Central memory CD8-positive, alpha-beta T cell (primary cell): ENCODE measurements at regions not wholly inside any gene's neighbourhood (a gene's known extent, or its start where the extent isn't known, plus 50 kb on each side); places are given as distances from the start of the nearest gene placed in this dataset.

Experiments
- ATAC-seq: fragments of 150-1000 bp; cut with Tn5 transposase; replicated peaks from 2 replicates; pipeline ENCODE4 v1.10.0; 2022; ENCODE audit warnings: mild to moderate bottlenecking, moderate FRiP score, moderate number of reproducible peaks; ENCODE audit not compliant: poor library complexity, severe bottlenecking; ENCODE audit errors: extremely low read depth
- DNase-seq, 2 donors: peaks; one replicate each; pipeline ENCODE4 v3.0.0; 2021; ENCODE audit warnings: low spot score in 2 of 2
- H3K27ac Mint-ChIP-seq: one replicate; pipeline ENCODE4 v1.8.0; 2022; ENCODE audit warnings: low read depth, mild to moderate bottlenecking, moderate library complexity, mixed read lengths
- H3K27me3 Mint-ChIP-seq: one replicate; pipeline ENCODE4 v1.8.0; 2022; ENCODE audit warnings: mixed read lengths
- H3K36me3 Mint-ChIP-seq: one replicate; pipeline ENCODE4 v1.8.0; 2022; ENCODE audit warnings: mild to moderate bottlenecking, moderate library complexity, mixed read lengths; ENCODE audit not compliant: insufficient read depth
- H3K4me1 Mint-ChIP-seq: one replicate; pipeline ENCODE4 v1.8.0; 2022; ENCODE audit warnings: mixed read lengths
- H3K4me3 Mint-ChIP-seq: one replicate; pipeline ENCODE4 v1.8.0; 2022; ENCODE audit warnings: mild to moderate bottlenecking, moderate library complexity, mixed read lengths
- H3K9me3 Mint-ChIP-seq: one replicate; pipeline ENCODE4 v1.8.0; 2022; ENCODE audit warnings: mixed read lengths

DNA sequence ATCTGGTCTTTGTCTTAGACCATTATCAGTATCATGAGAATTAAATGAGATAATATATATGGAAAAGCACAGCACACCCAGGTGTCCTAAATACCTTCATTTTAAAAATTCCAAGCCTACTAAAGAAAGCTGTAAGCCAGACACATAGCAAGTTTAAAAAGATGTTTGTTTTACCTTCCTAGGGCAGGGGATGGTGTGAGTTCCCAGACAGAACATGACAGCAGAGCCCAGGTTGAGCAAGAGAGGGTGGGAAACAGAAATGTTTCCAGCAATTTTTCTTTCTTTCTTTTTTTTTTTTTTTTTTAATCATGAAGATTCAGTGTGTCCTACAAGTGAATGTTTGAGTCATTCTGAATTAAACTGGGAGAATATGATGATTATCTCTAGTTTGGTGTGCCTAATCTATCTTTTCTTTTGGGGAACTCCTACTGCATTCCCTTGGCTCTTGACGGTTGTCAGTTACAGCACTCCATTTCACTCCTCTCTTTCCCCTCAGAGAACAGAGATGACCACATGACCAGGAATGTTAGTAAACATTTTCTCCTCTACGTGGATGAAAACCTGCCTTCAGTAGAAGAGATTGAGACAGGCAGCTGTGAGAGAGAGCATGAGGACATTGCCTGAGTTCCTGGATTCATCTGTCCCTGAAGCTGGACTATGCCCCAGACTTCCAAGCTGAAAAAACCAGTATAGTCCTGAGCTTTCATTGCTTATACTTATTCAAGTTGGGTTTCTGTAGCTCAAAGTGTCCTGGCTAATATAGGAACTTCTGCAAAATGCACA, 54.5 kb upstream of the ARL14 start:
- no peaks in the 10 kb centered on the region for H3K4me1 Mint-ChIP-seq

DNA sequence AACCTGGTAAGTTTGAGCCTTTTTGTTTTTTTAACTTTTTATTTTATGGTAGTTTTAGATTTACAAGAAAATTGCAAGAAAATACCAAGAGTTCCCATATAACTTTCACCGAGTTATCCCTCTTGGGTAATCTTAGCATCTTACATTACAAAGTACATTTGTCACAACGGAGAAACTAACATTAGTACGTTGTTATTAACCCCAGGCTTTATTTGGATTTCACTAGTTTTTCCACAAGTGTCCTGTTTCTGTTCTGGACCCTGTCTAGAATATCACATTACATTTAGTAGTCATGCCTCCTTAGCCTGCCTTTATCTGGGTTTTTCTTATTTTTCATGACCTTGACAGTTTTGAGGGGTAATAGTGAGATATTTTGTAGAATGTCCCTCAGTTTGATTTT, 53.5 kb upstream of the KPNA4 start:
- Mint-ChIP-seq H3K9me3 (no peaks in the 10 kb centered on the region), H3K36me3 (no peaks in the 10 kb centered on the region), H3K27ac (no peak overlapping the region), H3K27me3 (peaks cover 64% of the 10 kb centered on the region), H3K4me3 (no peak overlapping the region), H3K4me1 (no peaks in the 10 kb centered on the region)
- DNase-seq (no peak), ATAC-seq (no peak)

More for the DNA sequence above, 54.5 kb upstream of the ARL14 start:
- H3K4me3 Mint-ChIP-seq: no peak overlapping the region
- H3K27me3 Mint-ChIP-seq: peaks cover 53% of the 10 kb centered on the region
- no peaks in the 10 kb centered on the region for H3K36me3 Mint-ChIP-seq
- ATAC-seq (no peak), DNase-seq (no peak)
- H3K27ac Mint-ChIP-seq: no peak overlapping the region
- no peaks in the 10 kb centered on the region for H3K9me3 Mint-ChIP-seq

DNA sequence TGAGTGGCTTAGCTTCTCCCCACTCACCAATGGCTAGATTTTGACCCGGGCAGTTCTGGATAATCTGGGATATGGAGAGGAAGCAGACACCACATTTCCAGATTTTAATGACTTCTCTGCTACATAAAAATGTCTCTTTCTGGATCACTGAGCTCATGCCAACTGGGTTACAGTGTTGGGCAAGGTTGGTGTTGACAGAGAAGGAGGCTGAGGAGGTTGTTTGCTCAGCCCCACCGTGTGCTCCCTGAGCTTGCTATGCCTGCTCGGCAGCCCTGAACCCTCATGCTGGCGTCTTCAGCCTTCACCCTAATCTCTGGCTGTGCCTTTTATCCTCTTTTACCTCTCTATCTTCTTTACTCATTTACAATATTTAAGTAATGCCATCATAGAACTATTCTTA, 53.0 kb upstream of the KPNA4 start:
- Mint-ChIP-seq H3K9me3 (no peaks in the 10 kb centered on the region), H3K27me3 (peaks cover 69% of the 10 kb centered on the region), H3K4me1 (no peaks in the 10 kb centered on the region), H3K27ac (no peak overlapping the region), H3K4me3 (no peak overlapping the region), H3K36me3 (no peaks in the 10 kb centered on the region)
- no peak for ATAC-seq
- DNase-seq: no peak

DNA sequence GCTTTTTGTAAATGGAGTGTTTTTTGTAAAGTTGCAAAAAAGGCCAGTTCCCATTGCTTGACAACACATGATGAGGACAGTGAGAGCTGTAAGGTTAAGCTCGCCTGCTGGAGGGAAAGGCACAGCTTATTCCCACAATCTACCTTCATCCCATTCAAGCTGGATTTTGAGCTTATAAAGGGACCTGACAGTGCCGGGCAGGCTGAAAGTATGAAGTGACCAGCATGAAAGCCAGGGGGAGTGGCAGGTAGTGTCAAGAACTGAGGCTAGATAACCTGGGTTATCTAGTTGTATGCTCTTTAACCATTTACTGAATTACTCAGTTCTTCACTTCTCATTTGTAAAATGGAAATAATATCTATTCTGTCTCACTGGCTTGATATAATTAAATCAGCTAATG, 52.3 kb upstream of the KPNA4 start:
- no peak overlapping the region for H3K27ac Mint-ChIP-seq
- no peak for ATAC-seq
- H3K4me1 Mint-ChIP-seq: no peaks in the 10 kb centered on the region
- H3K36me3 Mint-ChIP-seq: no peaks in the 10 kb centered on the region
- DNase-seq: no peak
- peaks cover 72% of the 10 kb centered on the region for H3K27me3 Mint-ChIP-seq
- no peak overlapping the region for H3K4me3 Mint-ChIP-seq
- H3K9me3 Mint-ChIP-seq: no peaks in the 10 kb centered on the region

DNA sequence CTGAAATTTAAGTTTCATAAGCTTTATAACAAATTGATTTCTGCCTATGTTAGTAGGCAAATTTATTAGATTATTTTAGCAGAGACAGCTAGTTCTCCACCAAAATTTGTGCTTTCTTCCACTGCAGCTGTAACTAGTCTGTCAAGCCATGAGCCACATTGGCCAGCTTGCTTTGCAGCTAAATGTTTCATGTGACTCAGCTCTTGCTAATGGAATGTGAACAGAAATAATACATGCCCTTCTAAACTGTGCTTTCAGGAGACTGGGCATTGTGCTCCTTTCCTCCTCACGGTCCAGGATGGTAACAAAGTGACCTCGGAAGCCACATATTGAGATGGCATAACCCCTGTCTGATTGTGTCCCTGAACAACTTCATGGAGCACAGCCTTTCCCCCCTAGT, 51.3 kb upstream of the KPNA4 start:
- Mint-ChIP-seq H3K9me3 (no peaks in the 10 kb centered on the region), H3K27me3 (peaks cover 72% of the 10 kb centered on the region), H3K27ac (no peak overlapping the region), H3K4me3 (no peak overlapping the region), H3K4me1 (no peaks in the 10 kb centered on the region), H3K36me3 (no peaks in the 10 kb centered on the region)
- ATAC-seq (no peak), DNase-seq (no peak)

DNA sequence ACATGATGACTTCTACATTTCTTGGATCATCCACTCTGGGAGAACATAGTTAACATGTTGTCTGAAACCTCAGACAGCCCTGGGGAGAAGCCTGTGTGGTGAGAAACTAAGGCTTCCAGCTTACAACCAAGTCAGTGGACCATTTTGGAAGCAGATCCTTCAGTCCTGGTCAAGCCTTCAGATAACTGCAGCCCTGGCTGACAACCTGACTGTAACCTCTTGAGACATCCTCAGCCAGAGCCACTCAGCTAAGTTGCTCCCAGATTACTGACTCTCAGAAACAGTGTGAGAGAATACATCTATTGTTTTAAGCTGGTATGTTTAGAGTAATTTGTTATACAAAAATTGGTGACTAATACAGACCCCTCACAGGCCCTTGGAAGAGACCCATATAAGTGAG, 50.9 kb upstream of the KPNA4 start:
- no peak for DNase-seq
- Mint-ChIP-seq H3K9me3 (no peaks in the 10 kb centered on the region), H3K27ac (no peak overlapping the region), H3K4me1 (no peaks in the 10 kb centered on the region), H3K36me3 (no peaks in the 10 kb centered on the region), H3K27me3 (peaks cover 72% of the 10 kb centered on the region), H3K4me3 (no peak overlapping the region)
- no peak for ATAC-seq
